Ovary (tissue), 7 donors: ENCODE measurements at regions not wholly inside any gene's neighbourhood (a gene's known extent, or its start where the extent isn't known, plus 50 kb on each side); places are given as distances from the start of the nearest gene placed in this dataset.

Source experiments
- DNase-seq, 5 donors: peaks; one replicate each; pipeline ENCODE4 v3.0.0-alpha.2; 2019 to 2020
- H3K27ac ChIP-seq, 2 donors: fragments of 200-600 bp; one replicate each; pipeline versions ENCODE4 v1.5.1 to v1.8.0; 2019 to 2022
- H3K27me3 ChIP-seq: fragments of 200-600 bp; one replicate; pipeline ENCODE4 v1.8.0; 2022
- H3K36me3 ChIP-seq: fragments of 200-600 bp; sonication (generic); one replicate; pipeline ENCODE4 v1.5.1; 2019
- H3K4me1 ChIP-seq: one replicate; pipeline ENCODE4 v1.8.1; 2013; ENCODE audit warnings: mild to moderate bottlenecking, moderate library complexity; ENCODE audit not compliant: insufficient read depth
- H3K4me3 ChIP-seq: fragments of 200-600 bp; sonication (generic); one replicate; pipeline ENCODE4 v1.5.1; 2017
- H3K9me3 ChIP-seq, 2 donors: fragments of 200-600 bp in 1 of 2; sonication (generic) in 1 of 2; one replicate each; pipeline versions ENCODE4 v1.5.1 to v1.8.1; 2013 to 2019; ENCODE audit warnings: mild to moderate bottlenecking in 1 of 2, moderate library complexity in 1 of 2
- CTCF ChIP-seq, 3 donors: fragments of 450-650 bp in 2 of 3; fragments of 200-600 bp in 1 of 3; IDR thresholded peaks; one replicate each; pipeline versions ENCODE4 v1.5.1 to v1.8.0; 2016 to 2022; ENCODE audit warnings: antibody characterized with exemption in 3 of 3, mild to moderate bottlenecking in 1 of 3
- EP300 ChIP-seq: sonication (generic); formaldehyde crosslinking; IDR thresholded peaks from one replicate; pipeline ENCODE4 v1.6.1; 2017; ENCODE audit warnings: antibody characterized with exemption
- POLR2A ChIP-seq: fragments of 450-650 bp; IDR thresholded peaks from one replicate; pipeline ENCODE4 v1.6.1; 2017; ENCODE audit warnings: antibody characterized with exemption, mild to moderate bottlenecking, moderate library complexity
- WGBS, 3 donors: extraction: QIAGEN DNeasy Blood & Tissue Kit in 1 of 3; methylation state at CpG; one replicate each; pipeline versions ENCODE4 v1.1.5 to v1.1.7; 2013 to 2017; 5-methylcytosine and 5-hydroxymethylcytosine counted together
- intact Hi-C, 4 donors: fragments of 100-400 bp; cut with DNase I; formaldehyde crosslinking; loops; one replicate each; pipeline versions ENCODE4 v1.11.0 to v1.15.1; 2022 to 2023
- donor health status: DM: no; HTN: no; CAD: no; lungs with moderate emphysema.
- donor health status: DM: no; HTN: no; CAD: no.
- donor health status: Bipolar disorder and iron deficiency.
- donor health status: DM: no; HTN: no; CAD: no.
- donor health status: DM: yes; HTN: yes; CAD: no.

DNA sequence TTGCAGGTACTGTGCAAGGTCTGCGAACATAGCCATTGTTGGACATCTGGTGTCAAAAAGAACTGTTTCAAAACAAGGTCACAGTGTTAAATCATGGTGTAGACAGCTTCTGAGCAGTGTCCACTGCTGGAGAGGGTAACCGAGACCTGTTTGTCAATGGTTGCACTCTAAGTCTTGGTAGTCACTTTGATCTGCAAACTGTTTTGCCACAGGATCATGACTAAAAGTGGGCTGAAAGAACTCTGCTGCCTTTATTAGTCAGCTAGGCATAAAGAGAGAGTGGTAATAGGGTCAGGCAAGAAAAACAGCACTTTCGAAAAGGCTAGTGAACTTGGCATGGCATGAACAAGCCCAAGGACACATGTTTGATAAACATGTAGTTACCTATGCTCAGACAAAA is 552.3 kb upstream of the CITED2 start:
- DNase-seq: no peak
- no peak for TF ChIP-seq POLR2A
- intact Hi-C loops: no loop called here
- no peaks in the 10 kb centered on the region for H3K9me3 ChIP-seq
- no peaks in the 10 kb centered on the region for H3K4me1 ChIP-seq
- H3K36me3 ChIP-seq: no peaks in the 10 kb centered on the region
- H3K4me3 ChIP-seq: no peak overlapping the region
- no peaks in the 10 kb centered on the region for H3K27me3 ChIP-seq
- no peak overlapping the region for H3K27ac ChIP-seq
- WGBS, 3 donors: 69 to 78% (median 76%) methylated on average over 3 of the region's 3 CpGs

DNA sequence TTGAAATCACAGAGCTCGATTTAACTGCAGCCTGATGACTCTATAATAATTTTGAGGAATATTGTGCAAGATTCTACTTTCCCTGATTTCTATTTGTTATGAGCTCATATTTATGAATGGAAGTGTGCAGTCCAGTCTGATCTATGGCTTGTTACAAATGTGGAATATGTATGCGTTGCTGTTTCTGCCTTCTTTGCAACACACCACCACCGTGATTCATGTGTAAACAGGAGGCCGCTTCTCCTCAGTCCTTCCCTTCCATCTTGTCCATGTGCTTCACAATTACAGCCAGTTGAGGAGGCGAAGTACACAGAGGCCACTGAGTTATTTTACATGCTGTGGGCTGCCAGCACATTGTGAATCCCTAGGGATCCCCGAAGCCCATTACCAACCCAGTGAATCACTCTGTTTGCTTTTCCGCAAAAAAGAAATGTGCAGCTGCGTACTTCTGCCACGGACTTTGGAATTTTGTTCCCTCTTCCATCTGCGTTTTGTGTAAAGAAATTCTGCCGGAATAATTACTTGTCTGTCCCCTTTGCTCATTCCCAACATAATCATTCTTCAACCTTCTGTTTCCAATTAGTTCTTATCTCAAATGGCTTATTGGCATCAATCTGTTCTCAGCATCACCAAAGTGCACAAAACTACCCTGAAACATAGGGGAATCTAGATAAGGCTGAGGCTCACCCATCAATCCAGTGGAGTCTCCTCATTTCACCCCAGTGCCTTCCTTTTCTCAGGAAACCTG is 551.6 kb upstream of the CITED2 start:
- no peak overlapping the region for H3K4me3 ChIP-seq
- H3K9me3 ChIP-seq: no peaks in the 10 kb centered on the region
- no peaks in the 10 kb centered on the region for H3K4me1 ChIP-seq
- H3K27ac ChIP-seq: no peak overlapping the region
- TF ChIP-seq CTCF (IDR thresholded peaks at IDR 0.05): no peak
- no peak for TF ChIP-seq POLR2A
- TF ChIP-seq EP300: no peak
- no peaks in the 10 kb centered on the region for H3K27me3 ChIP-seq
- WGBS, 3 donors: 78 to 93% (median 91%) methylated on average over 11 of the region's 11 CpGs
- no peaks in the 10 kb centered on the region for H3K36me3 ChIP-seq
- intact Hi-C loops: no loop called here
- DNase-seq: no peak

DNA sequence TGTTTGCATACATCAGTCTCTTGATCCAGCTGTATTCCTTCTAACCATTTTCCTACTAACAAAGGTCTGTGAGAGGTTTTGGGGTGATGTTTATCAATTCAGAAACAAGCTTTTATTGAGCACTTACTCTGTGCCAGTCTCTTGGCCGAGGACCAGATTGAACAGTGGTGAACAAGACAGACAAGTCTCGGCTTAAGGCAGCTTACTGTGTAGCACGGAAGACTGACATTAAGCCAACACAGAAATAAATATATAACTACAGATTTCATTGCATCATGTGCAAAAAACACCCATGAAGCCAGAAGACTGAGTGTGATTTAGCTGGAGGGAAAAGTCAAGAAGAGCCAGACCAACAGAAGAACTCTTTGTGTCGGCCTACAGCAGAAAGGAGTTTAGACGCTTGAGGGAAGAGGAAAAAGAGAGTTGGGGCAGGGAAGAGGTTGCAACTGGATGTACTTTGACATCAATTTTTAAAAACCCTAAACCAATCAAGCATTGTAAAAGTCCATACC is 549.6 kb upstream of the CITED2 start:
- H3K9me3 ChIP-seq: no peaks in the 10 kb centered on the region
- H3K36me3 ChIP-seq: no peaks in the 10 kb centered on the region
- intact Hi-C loops: no loop called here
- no peak for DNase-seq
- H3K27me3 ChIP-seq: no peaks in the 10 kb centered on the region
- peaks cover 2% of the 10 kb centered on the region for H3K4me1 ChIP-seq
- WGBS, 3 donors: 91 to 94% (median 92%) methylated on average over 5 of the region's 5 CpGs
- H3K4me3 ChIP-seq: no peak overlapping the region
- H3K27ac ChIP-seq: no peak overlapping the region
- TF ChIP-seq EP300 (no peak), CTCF (IDR thresholded peaks at IDR 0.05) (no peak), POLR2A (no peak)

- no peaks in the 10 kb centered on the region for H3K36me3 ChIP-seq
- TF ChIP-seq POLR2A: no peak
- no peak for TF ChIP-seq EP300
- TF ChIP-seq CTCF (IDR thresholded peaks at IDR 0.05): no peak
- no peaks in the 10 kb centered on the region for H3K9me3 ChIP-seq
- no peak overlapping the region for H3K4me3 ChIP-seq
- intact Hi-C loops: no loop called here
- H3K4me1 ChIP-seq: peaks cover 2% of the 10 kb centered on the region
- DNase-seq: no peak
- WGBS, 3 donors: 93 to 97% (median 94%) methylated on average over 4 of the region's 4 CpGs
- no peak overlapping the region for H3K27ac ChIP-seq
- no peaks in the 10 kb centered on the region for H3K27me3 ChIP-seq
These were observed 547.8 kb upstream of the CITED2 start for GRCh38 chr6:139922236-139922635.

- H3K4me3 ChIP-seq: no peak overlapping the region
- TF ChIP-seq EP300: no peak
- no peak for TF ChIP-seq CTCF (IDR thresholded peaks at IDR 0.05)
- no peak for TF ChIP-seq POLR2A
- 78 to 83% (median 81%) methylated on average over 2 of the region's 2 CpGs for WGBS, 3 donors
- intact Hi-C loops: no loop called here
- no peak for DNase-seq
- H3K4me1 ChIP-seq: peaks cover 2% of the 10 kb centered on the region
- H3K27me3 ChIP-seq: no peaks in the 10 kb centered on the region
- H3K9me3 ChIP-seq: no peaks in the 10 kb centered on the region
- no peak overlapping the region for H3K27ac ChIP-seq
- H3K36me3 ChIP-seq: no peaks in the 10 kb centered on the region
These were observed 546.3 kb upstream of the CITED2 start for GRCh38 chr6:139920776-139921100.
